TTC549 (cell line): ENCODE measurements at regions not wholly inside any gene's neighbourhood (a gene's known extent, or its start where the extent isn't known, plus 50 kb on each side); places are given as distances from the start of the nearest gene placed in this dataset.

Experiments
- FAIRE-seq: peaks from 2 replicates; lab custom pipeline; 2012; peaks lifted over from hg19 to GRCh38; lab: Jason Lieb, UNC

DNA sequence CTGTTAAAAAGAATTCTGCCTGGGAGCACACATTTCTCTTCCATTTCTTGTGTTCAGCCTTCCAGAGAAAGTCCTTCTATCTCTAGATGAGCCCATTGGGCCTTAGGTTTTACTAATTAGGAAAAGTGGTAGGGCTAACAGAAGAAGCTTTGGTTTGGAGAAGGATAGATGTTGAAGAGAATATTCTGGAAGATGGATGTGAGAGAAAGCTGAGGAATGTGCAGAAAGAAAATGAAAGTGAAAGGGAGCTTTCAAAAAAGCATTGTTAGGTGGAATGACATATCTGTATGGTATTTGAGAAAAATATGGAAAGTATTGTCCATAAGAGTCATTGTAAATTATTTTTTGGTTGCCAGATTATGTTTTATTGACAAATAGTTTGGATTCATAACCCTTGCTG is 474.8 kb upstream of the SLIT2 start:
- FAIRE-seq = no peak

GRCh38 chr4:19776021-19776459 is 475.7 kb upstream of the SLIT2 start:
- no peak for FAIRE-seq

DNA sequence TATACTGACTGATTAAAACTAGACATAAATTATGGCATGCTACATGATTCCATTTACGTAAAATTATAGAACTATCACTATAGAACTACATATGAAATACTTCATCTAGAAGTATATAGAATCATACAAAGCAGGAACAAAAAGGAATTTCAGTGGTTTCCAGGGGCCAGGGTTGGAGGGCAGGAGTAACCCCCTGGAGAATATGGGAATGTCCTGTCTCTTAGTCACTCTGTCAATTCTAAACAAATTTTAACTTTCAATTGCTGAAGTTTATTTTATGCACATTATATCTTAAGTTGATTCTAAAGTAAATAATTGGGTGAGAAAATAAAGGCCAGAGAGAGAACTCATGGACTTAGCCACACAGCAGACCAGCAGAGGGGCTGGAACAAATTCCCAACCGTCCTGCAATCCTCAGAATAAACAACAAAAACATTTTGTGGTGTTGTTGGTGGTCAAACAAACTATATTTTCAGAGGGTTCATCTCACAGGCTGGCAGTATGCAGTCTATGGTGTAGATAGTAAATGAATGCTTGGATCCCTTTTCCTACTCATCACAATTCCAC is 476.9 kb upstream of the SLIT2 start:
- FAIRE-seq = no peak

GRCh38 chr4:19772581-19772980 is 479.1 kb upstream of the SLIT2 start:
- no peak for FAIRE-seq

DNA sequence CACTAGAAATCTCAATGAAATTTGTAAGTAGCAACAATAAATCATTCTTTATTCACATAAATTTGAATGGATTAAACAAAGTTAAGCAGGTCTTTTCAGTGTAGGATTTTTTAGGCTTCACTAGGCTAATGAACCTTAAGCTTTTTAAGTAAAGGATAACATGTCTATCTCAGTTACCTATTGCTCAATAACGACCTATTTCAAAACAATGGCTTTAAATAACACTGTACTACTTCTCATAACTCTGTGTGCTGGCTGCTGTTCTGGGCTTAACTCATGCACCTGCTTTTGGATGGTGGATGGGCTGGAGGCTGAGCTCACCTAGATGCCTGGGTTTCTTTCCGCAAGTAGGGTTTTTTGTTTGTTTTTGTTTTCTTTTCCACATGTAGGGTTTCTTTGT is 495.0 kb upstream of the SLIT2 start:
- no peak for FAIRE-seq

- FAIRE-seq = no peak
Observed at GRCh38 chr4:19752599-19752998, 499.1 kb upstream of the SLIT2 start.

DNA sequence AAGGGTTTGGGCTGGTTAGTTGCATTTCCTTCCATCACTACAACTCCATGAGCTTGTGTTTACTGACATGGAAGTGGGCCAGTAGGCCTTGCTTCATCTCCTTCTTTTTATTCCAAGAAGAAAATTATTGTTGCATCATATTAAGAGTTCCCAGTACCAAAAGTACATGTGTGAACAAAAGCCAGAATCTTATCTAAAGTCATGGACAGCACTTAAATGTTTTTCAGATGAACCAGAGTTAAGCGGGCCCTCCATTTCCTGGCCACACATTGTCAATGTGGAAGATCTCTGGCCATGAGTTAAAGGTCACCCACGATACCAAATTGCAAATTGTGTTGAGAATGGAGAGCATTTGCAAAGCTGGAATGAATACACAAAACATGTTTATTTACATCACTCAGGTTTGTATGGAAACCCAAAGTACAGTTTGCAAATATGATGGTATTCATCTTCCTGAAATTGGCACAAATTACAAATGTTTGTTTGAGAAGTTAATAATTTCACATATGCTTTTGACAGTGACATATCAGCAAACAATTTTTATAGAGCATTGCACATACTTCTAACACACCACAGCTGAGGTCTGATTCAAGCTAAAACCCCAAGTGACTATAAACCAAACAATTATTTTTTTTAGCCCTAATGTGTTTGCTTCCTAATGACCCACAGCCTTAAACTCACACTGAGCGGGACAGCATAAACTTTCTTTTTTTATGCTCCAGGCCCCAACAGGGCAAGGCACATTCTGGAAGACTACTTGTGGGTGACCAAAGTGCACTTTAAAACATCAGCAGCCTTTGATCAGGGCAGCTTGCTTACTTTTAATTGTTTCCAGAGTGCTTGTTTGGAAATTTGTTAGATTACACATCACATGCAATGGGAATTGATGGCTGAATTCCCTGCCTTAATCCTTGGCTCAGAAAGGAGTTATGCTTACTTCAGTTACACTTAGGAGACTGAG is 502.9 kb upstream of the SLIT2 start:
- no peak for FAIRE-seq

DNA sequence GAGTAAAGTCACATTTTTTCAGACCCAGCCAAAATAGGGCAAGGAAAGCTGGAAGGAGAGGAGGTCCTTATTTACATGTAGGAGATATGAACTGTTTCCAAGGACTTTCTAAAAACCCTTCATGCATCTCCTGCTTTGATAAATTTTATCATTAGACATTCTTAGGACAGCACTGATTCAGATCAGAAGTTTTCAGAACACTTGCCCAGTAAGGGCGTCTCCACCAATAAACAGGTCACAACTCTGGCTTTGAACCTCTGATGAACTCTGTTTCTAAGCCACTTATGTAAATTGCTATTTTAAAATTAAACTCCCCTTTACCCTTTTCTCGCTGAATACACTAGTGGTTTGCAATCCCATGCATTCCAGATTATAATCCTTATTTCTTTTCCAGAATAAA is 505.3 kb upstream of the SLIT2 start:
- FAIRE-seq = no peak

GRCh38 chr4:19743115-19743638 is 508.5 kb upstream of the SLIT2 start:
- FAIRE-seq = no peak

DNA sequence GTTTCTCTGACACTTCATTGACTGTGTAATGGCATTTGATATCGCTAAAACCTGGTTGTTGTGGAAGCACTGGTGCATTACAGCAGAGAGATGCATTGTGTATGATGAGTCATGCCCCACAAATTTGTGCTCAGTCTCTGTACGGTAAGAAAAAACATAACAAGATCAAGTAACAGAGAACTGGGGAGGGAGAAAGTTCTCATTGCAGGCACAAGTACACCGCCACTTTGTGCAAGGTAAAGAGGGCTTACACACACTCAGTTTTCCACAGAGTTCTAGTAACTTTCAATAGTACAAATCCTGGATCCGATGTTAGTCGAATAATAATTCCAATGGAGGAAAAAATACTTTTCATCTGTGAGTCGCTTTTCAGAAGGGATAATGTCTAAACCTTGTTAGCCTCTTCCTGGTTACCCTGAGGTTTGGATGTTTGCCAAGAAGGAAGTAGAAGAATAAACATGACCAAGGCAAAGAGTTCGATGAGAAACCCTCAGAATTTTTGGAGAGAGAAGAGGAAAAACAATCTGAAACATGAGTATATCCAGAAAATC is 512.5 kb upstream of the SLIT2 start:
- FAIRE-seq = no peak

DNA sequence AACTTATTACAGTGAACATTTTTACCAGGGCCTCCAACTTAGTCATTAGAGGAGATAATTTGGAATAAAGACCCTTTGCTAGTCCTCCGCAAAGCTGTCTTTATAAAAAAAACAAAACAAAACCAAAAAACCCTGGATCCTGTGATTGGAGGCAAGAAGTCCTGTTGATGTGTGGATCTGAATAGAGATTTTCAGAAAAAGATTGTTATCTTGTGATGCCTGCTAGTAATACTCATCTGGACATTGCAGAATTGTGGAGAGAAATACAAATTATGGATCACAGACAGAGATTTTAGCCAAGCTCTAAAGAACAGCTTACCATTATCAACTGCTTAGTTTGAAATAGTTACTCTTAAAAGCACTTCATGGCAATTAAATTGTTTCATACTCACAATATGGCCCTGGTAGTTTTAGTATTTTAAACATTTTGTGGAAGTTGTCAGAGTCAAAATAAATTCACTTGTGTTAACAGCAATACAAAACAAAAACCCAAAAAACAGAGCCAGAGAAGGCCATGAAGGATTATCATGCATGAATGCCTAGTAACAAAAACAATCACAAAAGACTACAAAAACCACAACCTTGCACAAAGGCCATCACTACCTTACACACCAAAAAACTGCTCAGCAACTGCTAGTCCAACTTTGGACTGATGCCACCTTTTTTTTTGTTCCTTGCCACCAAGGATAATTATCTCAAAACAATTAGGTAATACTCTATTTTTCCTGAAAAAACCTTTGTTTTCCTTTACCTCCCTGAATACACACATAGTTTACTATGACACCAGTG is 514.5 kb upstream of the SLIT2 start:
- no peak for FAIRE-seq

DNA sequence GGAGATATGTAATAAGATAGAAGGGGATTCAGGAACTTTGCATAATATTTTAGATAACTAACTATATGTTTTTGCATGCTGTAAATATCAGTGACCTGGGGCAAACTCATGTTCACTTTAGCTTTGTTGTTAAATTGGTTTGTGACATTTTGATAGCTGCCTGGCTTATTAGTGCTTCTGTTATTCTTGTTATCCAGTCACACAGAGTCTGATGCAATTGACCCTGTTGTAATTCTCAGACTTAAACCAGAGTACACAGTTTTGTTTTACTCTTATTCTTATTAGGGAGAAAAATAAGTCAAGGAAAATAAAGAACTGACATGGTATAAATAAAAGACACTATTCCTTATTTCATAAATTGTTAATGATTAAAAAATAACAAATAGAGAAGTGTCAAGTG is 516.7 kb upstream of the SLIT2 start:
- FAIRE-seq = no peak

DNA sequence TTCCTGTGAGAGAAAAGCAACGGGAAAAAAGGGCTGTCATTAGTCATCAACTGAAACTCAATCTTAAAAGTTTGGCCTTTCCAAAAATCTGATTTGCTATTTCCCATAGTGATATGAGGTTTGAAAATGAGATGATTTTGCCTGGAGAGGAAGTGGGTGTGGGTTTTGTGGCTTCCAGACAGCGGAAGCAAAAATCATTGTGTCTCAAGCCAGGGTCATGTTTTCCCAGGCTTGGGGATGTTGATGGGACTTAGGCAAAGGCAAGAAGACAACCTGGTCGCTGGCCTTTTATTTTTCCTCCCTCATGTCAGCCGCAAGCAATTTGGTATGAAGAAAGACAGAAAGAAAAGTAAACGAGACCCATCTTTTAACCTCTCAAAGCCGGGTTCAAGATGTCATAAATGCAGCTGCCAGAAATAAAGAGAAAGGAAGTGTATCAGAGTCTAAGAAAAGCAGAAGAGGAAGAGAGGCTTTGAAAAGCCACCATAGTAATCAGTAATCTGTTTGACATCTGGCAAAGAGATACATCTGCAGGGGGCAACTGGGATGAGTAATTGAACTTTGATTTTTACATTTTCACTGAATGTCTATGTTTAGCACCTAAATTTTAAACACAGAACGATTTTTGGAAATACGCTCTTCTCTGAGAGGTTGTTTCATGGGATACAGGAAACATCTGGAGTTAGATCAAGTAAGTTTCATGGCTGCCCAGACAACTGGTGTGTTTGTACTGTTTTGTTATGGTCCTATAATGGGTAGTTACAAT is 521.6 kb upstream of the SLIT2 start:
- no peak for FAIRE-seq

- no peak for FAIRE-seq
Observed at GRCh38 chr4:19728773-19729172, 522.9 kb upstream of the SLIT2 start.

DNA sequence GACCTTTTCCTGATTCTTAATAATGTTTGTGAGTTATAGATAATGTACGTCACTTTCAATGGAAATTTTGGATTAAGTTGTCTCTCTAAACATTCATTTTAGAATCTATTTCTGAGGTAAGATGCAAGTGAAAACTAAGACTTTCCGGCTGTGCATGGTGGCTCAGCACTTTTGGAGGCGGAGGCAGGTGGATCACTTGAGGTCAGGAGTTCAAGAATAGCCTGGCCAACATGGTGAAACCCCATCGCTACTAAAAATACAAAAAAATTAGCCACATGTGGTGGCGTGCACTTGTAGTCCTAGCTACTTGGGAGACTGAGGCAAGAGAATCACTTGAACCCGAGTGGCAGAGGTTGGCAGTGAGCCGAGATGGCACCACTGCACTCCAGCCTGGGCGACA is 524.6 kb upstream of the SLIT2 start:
- no peak for FAIRE-seq

DNA sequence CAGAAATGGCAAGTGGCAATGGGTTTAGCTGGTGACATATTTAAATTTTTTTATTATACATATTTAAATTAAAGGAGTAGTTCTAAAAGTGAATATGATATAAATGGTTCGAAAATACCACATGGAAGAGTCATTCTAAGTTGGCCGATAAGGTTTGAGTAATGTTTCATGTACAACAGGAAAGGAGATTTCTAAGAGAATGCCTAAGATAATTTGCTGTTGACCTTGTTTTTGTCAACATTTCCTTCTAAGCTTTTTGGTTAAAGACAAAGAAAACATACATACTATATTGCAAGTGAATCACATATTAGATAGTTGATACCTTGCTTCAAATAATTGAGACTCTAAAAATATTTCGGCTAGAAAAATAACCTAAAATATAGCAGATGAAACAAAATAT is 526.6 kb upstream of the SLIT2 start:
- FAIRE-seq = no peak

DNA sequence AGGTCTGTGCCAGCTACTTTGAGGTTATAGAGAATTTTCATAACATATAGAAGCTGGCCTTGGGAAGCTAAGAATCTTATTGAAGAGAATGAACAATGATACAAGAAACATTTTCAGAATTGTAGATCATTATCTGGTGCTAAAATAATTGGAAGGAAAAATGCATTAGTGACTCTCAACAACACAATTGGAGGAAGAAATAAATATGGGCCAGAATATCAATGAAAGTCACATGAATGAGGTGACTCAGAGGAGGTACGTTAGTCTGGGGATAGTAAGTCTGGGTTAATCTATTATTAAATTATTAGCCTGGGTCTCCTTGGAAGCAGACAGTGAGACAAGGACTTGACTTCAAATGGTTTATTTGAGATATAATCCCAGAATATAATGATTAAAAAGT is 529.3 kb upstream of the SLIT2 start:
- FAIRE-seq = no peak

DNA sequence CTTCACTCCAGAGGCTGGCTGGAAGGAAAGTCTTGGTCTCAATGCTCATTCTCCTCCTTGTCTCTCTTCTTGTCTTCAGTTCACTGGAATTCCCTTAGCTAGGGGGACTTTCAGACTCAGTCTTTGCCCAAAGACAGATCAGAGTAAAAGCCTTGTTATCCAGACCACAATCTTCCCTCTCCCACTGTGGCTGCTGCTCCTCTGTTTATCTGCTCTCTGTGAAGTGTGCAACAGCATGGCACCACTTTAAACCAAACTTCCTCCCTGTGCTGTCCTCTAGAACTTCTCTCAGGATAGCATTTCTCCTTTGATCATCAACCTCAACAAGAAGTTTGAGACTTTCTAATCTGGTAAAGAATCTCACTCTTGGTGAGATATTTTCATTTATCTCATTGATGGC is 530.1 kb upstream of the SLIT2 start:
- FAIRE-seq = no peak

DNA sequence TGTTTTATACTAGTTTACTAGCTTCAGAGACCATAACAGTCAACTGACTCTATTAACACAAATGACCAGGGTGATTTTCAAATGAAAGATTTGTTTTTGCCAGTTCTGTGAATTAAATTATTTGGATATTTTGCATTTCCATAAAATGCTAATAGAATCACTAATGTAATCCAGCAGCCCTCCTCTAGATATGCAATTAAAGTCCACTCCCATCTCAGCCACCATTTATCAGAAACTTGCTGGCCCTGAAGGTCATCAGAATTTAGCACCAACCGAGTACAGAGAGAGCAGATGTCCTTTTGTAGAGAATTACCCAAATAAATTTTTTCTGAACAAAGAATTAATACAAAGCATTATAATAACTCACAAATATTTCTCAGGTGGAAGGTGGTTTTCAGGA is 531.1 kb upstream of the SLIT2 start:
- no peak for FAIRE-seq

GRCh38 chr4:19720190-19720589 is 531.5 kb upstream of the SLIT2 start:
- no peak for FAIRE-seq

- no peak for FAIRE-seq
Observed at GRCh38 chr4:19711871-19712270, 539.8 kb upstream of the SLIT2 start.

DNA sequence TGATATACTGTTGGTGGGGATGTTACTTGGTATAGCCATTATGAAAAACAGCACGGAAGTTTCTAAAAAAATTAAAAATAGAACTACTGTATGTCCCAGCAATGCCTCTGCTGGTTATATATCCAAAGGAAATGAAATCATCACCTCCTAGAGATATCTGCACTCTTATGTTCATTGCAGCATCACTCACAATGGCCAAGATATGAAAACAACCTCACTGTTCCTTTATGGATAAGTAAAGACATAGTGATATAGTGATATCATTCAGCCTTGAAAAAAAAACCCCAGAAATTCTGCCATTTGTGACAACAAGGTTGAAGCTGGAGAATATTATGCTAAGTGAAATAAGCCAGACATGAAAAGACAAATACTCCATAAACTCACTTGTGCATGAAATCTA is 543.8 kb upstream of the SLIT2 start:
- no peak for FAIRE-seq
